GM21529 (cell line): ENCODE measurements at regions not wholly inside any gene's neighbourhood (a gene's known extent, or its start where the extent isn't known, plus 50 kb on each side); places are given as distances from the start of the nearest gene placed in this dataset.

Experiments used
- ATAC-seq: cut with Tn5 transposase; IDR thresholded peaks from one replicate; pipeline ENCODE4 v1.9.1; 2021; ENCODE audit not compliant: unreplicated experiment

- no peak for ATAC-seq
These were observed 103.8 kb upstream of the MED13L start for GRCh38 chr12:116381240-116381743.

GRCh38 chr12:116381744-116382685, 104.5 kb upstream of the MED13L start:
- no peak for ATAC-seq

- ATAC-seq, result no peak
These were observed 105.4 kb upstream of the MED13L start for GRCh38 chr12:116382686-116383530.

GRCh38 chr12:116384175-116384574, 106.7 kb upstream of the MED13L start:
- no peak for ATAC-seq

- no peak for ATAC-seq
These were observed 107.4 kb upstream of the MED13L start for GRCh38 chr12:116384691-116385485.

GRCh38 chr12:116385486-116386217, 108.2 kb upstream of the MED13L start:
- no peak for ATAC-seq

- no peak for ATAC-seq
These were observed 111.8 kb upstream of the MED13L start for GRCh38 chr12:116389326-116389725.

- ATAC-seq, result no peak
These were observed 112.5 kb upstream of the MED13L start for GRCh38 chr12:116389990-116390389.

- no peak for ATAC-seq
These were observed 113.2 kb upstream of the MED13L start for GRCh38 chr12:116390401-116391335.

GRCh38 chr12:116391501-116391900, 114.0 kb upstream of the MED13L start:
- ATAC-seq, result no peak

- no peak for ATAC-seq
These were observed 114.6 kb upstream of the MED13L start for GRCh38 chr12:116392061-116392460.

- ATAC-seq, result no peak
These were observed 115.8 kb upstream of the MED13L start for GRCh38 chr12:116393255-116393654.

- no peak for ATAC-seq
These were observed 116.6 kb upstream of the MED13L start for GRCh38 chr12:116393859-116394650.

- ATAC-seq, result no peak
These were observed 117.9 kb upstream of the MED13L start for GRCh38 chr12:116395396-116395795.

GRCh38 chr12:116397148-116397547, 119.7 kb upstream of the MED13L start:
- ATAC-seq, result no peak

- ATAC-seq, result no peak
These were observed 120.7 kb upstream of the MED13L start for GRCh38 chr12:116398193-116398592.

- no peak for ATAC-seq
These were observed 121.6 kb upstream of the MED13L start for GRCh38 chr12:116399055-116399454.

- no peak for ATAC-seq
These were observed 123.3 kb upstream of the MED13L start for GRCh38 chr12:116400636-116401372.
